Activated T-helper 9 cell treated with anti-CD3 and anti-CD28 coated beads, Interleukin-2, amount 50 U/mL, for 16 hours (primary cell): ENCODE measurements at regions not wholly inside any gene's neighbourhood (a gene's known extent, or its start where the extent isn't known, plus 50 kb on each side); places are given as distances from the start of the nearest gene placed in this dataset.
A peak's percentile ranks its signal among the peaks of the same experiment; 100 is the strongest.

Experiments used
- DNase-seq: peaks from one replicate; pipeline ENCODE4 v3.0.0-alpha.2; 2020; ENCODE audit warnings: low read depth

- DNase-seq, result no peak
These were observed 61.6 kb upstream of the GPR26 start for GRCh38 chr10:123604506-123604905.

- no peak for DNase-seq
These were observed 60.1 kb upstream of the GPR26 start for GRCh38 chr10:123606006-123606405.

- no peak for DNase-seq
These were observed 59.2 kb upstream of the GPR26 start for GRCh38 chr10:123606955-123607354.

GRCh38 chr10:123607386-123607785 lies 58.8 kb upstream of the GPR26 start:
- no peak for DNase-seq

- no peak for DNase-seq
These were observed 58.1 kb upstream of the GPR26 start for GRCh38 chr10:123608047-123608446.

GRCh38 chr10:123611243-123611642 lies 54.9 kb upstream of the GPR26 start:
- no peak for DNase-seq

GRCh38 chr10:123611876-123612275 lies 54.3 kb upstream of the GPR26 start:
- DNase-seq, result no peak

- DNase-seq, result no peak
These were observed 52.8 kb upstream of the GPR26 start for GRCh38 chr10:123613346-123613850.

GRCh38 chr10:123614888-123615287 lies 51.3 kb upstream of the GPR26 start:
- peak; percentile 6 for DNase-seq
